ENCODE measurements at regions not wholly inside any gene's neighbourhood (a gene's known extent, or its start where the extent isn't known, plus 50 kb on each side); places are given as distances from the start of the nearest gene placed in this dataset.

DNA sequence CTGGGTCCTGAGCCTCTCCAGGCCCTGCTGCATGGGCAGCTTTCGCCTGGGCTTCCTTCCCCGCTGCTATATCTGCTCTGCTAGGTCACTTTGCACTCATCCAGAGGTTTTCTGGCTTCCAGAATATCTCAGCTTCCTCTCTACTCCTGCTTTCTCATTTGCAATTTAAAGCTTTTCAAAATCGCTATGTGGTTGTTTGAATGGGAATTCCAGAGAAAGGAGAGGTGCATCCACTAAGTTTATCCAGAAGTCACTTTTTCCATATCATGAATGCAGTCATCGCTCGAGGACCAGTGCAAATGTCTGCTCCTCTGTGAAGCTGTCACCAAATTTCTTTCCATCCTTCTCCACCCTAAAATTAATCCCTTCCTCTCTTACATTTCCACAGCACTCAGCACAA lies 61.2 kb downstream of the SOD2 start:
- TF ChIP-seq POLR2A (IDR thresholded peaks at IDR 0.05): no peak
- TF ChIP-seq, protein P1, sequence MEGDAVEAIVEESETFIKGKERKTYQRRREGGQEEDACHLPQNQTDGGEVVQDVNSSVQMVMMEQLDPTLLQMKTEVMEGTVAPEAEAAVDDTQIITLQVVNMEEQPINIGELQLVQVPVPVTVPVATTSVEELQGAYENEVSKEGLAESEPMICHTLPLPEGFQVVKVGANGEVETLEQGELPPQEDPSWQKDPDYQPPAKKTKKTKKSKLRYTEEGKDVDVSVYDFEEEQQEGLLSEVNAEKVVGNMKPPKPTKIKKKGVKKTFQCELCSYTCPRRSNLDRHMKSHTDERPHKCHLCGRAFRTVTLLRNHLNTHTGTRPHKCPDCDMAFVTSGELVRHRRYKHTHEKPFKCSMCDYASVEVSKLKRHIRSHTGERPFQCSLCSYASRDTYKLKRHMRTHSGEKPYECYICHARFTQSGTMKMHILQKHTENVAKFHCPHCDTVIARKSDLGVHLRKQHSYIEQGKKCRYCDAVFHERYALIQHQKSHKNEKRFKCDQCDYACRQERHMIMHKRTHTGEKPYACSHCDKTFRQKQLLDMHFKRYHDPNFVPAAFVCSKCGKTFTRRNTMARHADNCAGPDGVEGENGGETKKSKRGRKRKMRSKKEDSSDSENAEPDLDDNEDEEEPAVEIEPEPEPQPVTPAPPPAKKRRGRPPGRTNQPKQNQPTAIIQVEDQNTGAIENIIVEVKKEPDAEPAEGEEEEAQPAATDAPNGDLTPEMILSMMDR (IDR thresholded peaks at IDR 0.05): no peak
